ENCODE measurements at regions not wholly inside any gene's neighbourhood (a gene's known extent, or its start where the extent isn't known, plus 50 kb on each side); places are given as distances from the start of the nearest gene placed in this dataset.
"Not testable (repeated sequence)": the region's sequence is repeated elsewhere in the genome, so short reads cannot be mapped to it uniquely, and the experiment has no call there.

DNA sequence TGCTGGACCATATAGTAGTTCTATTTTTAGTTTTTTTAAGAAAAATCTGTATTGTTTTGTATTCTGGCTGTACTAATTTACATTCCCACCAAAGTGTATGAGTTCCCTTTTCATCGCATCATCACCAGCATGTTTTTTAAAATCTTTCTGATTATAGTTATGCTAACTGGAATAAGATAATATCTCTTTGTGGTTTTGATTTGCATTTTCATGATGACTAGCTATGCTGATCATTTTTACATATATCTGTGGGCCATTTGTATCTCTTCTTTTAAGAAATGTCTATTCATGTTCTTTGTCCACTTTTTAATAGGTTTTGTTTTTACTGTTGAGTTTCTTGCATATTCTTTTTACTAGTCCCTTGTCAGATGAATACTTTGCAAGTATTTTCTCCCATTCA is 238.0 kb downstream of the FBXO4 start:
- no peak overlapping the region for H3K4me3 ChIP-seq (ENCODE audit: low read depth in 1 of 2, low read length in 2 of 2)
- H3K4me1 ChIP-seq (ENCODE audit: control insufficient read depth in 1 of 2, insufficient read depth in 2 of 2, low read length in 2 of 2), result no peaks in the 10 kb centered on the region
- H3K27me3 ChIP-seq (ENCODE audit: low read depth, low read length), result no peaks in the 10 kb centered on the region
- H3K27ac ChIP-seq (ENCODE audit: low read length), result no peak overlapping the region
- no peaks in the 10 kb centered on the region for H3K36me3 ChIP-seq (ENCODE audit: control insufficient read depth in 1 of 2, insufficient read depth in 2 of 2, low read length in 2 of 2)
- no peaks in the 10 kb centered on the region for H3K9me3 ChIP-seq (ENCODE audit: control insufficient read depth in 1 of 2, low read length in 2 of 2)

DNA sequence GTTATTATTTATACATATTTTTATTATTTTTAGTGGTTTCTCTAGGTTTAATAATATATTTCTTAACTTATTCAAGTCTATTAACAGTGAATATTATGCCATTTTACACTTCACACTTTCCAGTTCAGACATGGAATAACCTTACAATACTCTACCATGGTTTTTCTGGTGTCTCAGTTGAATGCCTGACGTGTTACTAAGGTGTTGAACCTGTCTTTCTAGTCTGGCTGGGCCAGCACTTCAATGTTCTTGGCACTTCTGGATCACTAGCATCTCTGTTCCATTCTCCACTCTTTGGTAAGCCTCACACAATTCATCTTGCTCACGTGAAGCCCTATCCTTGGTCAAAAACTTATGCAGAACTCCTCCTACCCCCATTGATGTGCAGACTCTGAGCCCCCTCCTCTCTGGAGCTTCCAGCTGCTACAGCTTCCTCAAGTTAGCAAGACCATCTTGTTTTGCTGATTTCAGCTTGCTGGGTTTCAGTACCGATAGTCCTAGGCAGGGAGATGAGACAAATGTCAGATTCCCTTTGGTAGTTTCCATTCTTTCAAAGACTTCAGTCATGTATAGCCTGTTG is 243.1 kb downstream of the FBXO4 start:
- Histone ChIP-seq H3K27ac (ENCODE audit: low read length) (no peak overlapping the region), H3K4me1 (ENCODE audit: control insufficient read depth in 1 of 2, insufficient read depth in 2 of 2, low read length in 2 of 2) (no peaks in the 10 kb centered on the region), H3K27me3 (ENCODE audit: low read depth, low read length) (no peaks in the 10 kb centered on the region), H3K4me3 (ENCODE audit: low read depth in 1 of 2, low read length in 2 of 2) (no peak overlapping the region), H3K36me3 (ENCODE audit: control insufficient read depth in 1 of 2, insufficient read depth in 2 of 2, low read length in 2 of 2) (no peaks in the 10 kb centered on the region), H3K9me3 (ENCODE audit: control insufficient read depth in 1 of 2, low read length in 2 of 2) (no peaks in the 10 kb centered on the region)

- not testable (repeated sequence) for H3K36me3 ChIP-seq (ENCODE audit: control insufficient read depth in 1 of 2, insufficient read depth in 2 of 2, low read length in 2 of 2); H3K4me3 ChIP-seq (ENCODE audit: low read depth in 1 of 2, low read length in 2 of 2); H3K4me1 ChIP-seq (ENCODE audit: control insufficient read depth in 1 of 2, insufficient read depth in 2 of 2, low read length in 2 of 2); H3K27ac ChIP-seq (ENCODE audit: low read length); H3K27me3 ChIP-seq (ENCODE audit: low read depth, low read length); H3K9me3 ChIP-seq (ENCODE audit: control insufficient read depth in 1 of 2, low read length in 2 of 2)
These were observed 247.1 kb upstream of the GHR start for GRCh38 chr5:42176118-42176517.

- H3K4me3 ChIP-seq (ENCODE audit: low read depth in 1 of 2, low read length in 2 of 2); H3K27ac ChIP-seq (ENCODE audit: low read length); H3K27me3 ChIP-seq (ENCODE audit: low read depth, low read length); H3K36me3 ChIP-seq (ENCODE audit: control insufficient read depth in 1 of 2, insufficient read depth in 2 of 2, low read length in 2 of 2); H3K9me3 ChIP-seq (ENCODE audit: control insufficient read depth in 1 of 2, low read length in 2 of 2); H3K4me1 ChIP-seq (ENCODE audit: control insufficient read depth in 1 of 2, insufficient read depth in 2 of 2, low read length in 2 of 2): not testable (repeated sequence)
These were observed 243.4 kb upstream of the GHR start for GRCh38 chr5:42179843-42180242.

DNA sequence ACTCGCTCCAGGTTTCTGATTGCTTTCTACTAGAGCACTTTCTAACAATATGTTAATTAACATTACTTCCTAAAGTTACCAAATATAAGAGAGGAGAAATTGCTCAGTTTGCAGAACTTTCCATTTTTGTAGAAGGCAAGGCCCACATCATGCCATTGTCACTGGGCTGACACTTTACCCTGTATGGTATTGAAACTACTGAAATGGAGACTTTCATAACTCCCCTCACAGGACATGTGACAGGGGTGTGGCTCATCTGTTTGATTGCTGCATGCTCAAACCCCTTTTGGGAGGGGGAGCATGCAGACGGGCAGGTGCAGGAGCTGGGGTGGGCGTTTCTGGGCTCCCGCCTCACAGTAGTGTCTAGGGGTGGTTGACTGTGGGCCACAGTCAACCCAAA is 206.3 kb upstream of the GHR start:
- H3K4me1 ChIP-seq (ENCODE audit: control insufficient read depth in 1 of 2, insufficient read depth in 2 of 2, low read length in 2 of 2), result no peaks in the 10 kb centered on the region
- no peak overlapping the region for H3K27ac ChIP-seq (ENCODE audit: low read length)
- H3K4me3 ChIP-seq (ENCODE audit: low read depth in 1 of 2, low read length in 2 of 2), result no peak overlapping the region
- no peaks in the 10 kb centered on the region for H3K9me3 ChIP-seq (ENCODE audit: control insufficient read depth in 1 of 2, low read length in 2 of 2)
- no peaks in the 10 kb centered on the region for H3K27me3 ChIP-seq (ENCODE audit: low read depth, low read length)
- H3K36me3 ChIP-seq (ENCODE audit: control insufficient read depth in 1 of 2, insufficient read depth in 2 of 2, low read length in 2 of 2), result no peaks in the 10 kb centered on the region

- Histone ChIP-seq H3K4me1 (ENCODE audit: control insufficient read depth in 1 of 2, insufficient read depth in 2 of 2, low read length in 2 of 2) (no peaks in the 10 kb centered on the region), H3K27ac (ENCODE audit: low read length) (no peak overlapping the region), H3K27me3 (ENCODE audit: low read depth, low read length) (no peaks in the 10 kb centered on the region), H3K9me3 (ENCODE audit: control insufficient read depth in 1 of 2, low read length in 2 of 2) (no peaks in the 10 kb centered on the region), H3K36me3 (ENCODE audit: control insufficient read depth in 1 of 2, insufficient read depth in 2 of 2, low read length in 2 of 2) (no peaks in the 10 kb centered on the region), H3K4me3 (ENCODE audit: low read depth in 1 of 2, low read length in 2 of 2) (no peak overlapping the region)
These were observed 205.4 kb upstream of the GHR start for GRCh38 chr5:42217791-42218190.

DNA sequence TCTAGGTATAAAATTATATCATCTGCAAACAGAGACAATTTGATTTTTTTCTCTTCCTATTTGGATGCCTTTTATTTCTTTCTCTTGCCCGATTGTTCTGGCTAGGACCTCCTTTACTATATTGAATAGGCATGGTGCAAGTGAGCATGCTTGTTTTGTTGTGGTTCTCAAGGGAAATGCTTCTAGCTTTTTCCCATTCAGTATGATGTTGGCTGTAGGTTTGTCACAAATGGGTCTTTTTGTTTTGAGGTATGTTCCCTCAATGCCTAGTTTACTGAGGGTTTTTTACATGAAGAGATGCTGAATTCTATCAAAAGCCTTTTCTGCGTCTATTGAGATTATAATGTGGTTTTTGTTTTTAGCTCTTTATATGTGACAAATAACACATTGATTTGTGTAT is 198.2 kb upstream of the GHR start:
- no peaks in the 10 kb centered on the region for H3K9me3 ChIP-seq (ENCODE audit: control insufficient read depth in 1 of 2, low read length in 2 of 2)
- no peaks in the 10 kb centered on the region for H3K4me1 ChIP-seq (ENCODE audit: control insufficient read depth in 1 of 2, insufficient read depth in 2 of 2, low read length in 2 of 2)
- H3K27me3 ChIP-seq (ENCODE audit: low read depth, low read length), result no peaks in the 10 kb centered on the region
- no peak overlapping the region for H3K4me3 ChIP-seq (ENCODE audit: low read depth in 1 of 2, low read length in 2 of 2)
- no peak overlapping the region for H3K27ac ChIP-seq (ENCODE audit: low read length)
- no peaks in the 10 kb centered on the region for H3K36me3 ChIP-seq (ENCODE audit: control insufficient read depth in 1 of 2, insufficient read depth in 2 of 2, low read length in 2 of 2)

DNA sequence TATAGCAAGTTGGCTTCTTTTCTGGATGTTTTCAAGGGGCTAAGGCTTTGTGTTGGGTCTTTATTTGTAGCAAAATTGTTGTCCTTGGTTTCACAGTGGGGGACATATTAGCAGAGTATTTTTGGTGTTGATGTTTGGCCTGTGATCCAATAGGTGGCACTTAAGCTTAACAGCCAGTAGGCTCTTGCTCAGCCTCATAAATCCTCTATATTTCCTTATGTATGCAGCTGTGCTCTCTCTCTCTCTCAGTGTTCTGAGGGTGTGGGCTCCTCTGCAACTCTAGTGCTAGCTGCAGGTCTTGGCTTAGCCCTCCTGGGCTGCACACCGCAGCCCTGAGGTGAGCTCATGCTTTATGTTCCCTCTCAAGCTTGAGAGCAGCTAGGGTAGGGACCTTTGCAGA is 195.0 kb upstream of the GHR start:
- Histone ChIP-seq H3K36me3 (ENCODE audit: control insufficient read depth in 1 of 2, insufficient read depth in 2 of 2, low read length in 2 of 2) (no peaks in the 10 kb centered on the region), H3K4me3 (ENCODE audit: low read depth in 1 of 2, low read length in 2 of 2) (no peak overlapping the region)

DNA sequence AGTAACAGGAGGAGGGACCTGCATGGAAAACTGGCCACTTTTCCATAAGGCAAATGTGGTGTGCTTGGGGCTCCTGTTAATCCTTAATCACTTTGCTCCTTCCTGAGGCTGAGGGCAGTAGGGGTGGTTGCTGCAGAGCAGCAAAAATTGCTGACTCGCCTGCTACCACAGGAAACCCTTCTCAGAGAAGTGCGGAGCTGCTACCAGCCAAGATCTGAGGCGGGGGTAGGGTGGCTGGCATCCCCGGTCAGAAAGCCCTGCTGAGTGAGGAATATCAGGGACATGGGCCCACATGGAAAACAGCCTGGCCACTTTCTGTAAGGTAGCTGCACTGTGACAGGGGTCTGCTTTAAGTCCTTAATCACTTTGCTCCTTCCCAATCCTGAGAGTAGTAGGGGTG is 192.4 kb upstream of the GHR start:
- Histone ChIP-seq H3K27me3 (ENCODE audit: low read depth, low read length) (no peaks in the 10 kb centered on the region), H3K36me3 (ENCODE audit: control insufficient read depth in 1 of 2, insufficient read depth in 2 of 2, low read length in 2 of 2) (no peaks in the 10 kb centered on the region)

More for the DNA sequence above, 195.0 kb upstream of the GHR start:
- Histone ChIP-seq H3K27me3 (ENCODE audit: low read depth, low read length) (no peaks in the 10 kb centered on the region), H3K27ac (ENCODE audit: low read length) (no peak overlapping the region), H3K9me3 (ENCODE audit: control insufficient read depth in 1 of 2, low read length in 2 of 2) (no peaks in the 10 kb centered on the region), H3K4me1 (ENCODE audit: control insufficient read depth in 1 of 2, insufficient read depth in 2 of 2, low read length in 2 of 2) (no peaks in the 10 kb centered on the region)

GRCh38 chr5:42235241-42235640 is 188.0 kb upstream of the GHR start:
- H3K4me3 ChIP-seq (ENCODE audit: low read depth in 1 of 2, low read length in 2 of 2), result no peak overlapping the region
- H3K27me3 ChIP-seq (ENCODE audit: low read depth, low read length), result no peaks in the 10 kb centered on the region
- H3K36me3 ChIP-seq (ENCODE audit: control insufficient read depth in 1 of 2, insufficient read depth in 2 of 2, low read length in 2 of 2), result no peaks in the 10 kb centered on the region
- H3K27ac ChIP-seq (ENCODE audit: low read length), result no peak overlapping the region
- H3K9me3 ChIP-seq (ENCODE audit: control insufficient read depth in 1 of 2, low read length in 2 of 2), result no peaks in the 10 kb centered on the region
- H3K4me1 ChIP-seq (ENCODE audit: control insufficient read depth in 1 of 2, insufficient read depth in 2 of 2, low read length in 2 of 2), result no peaks in the 10 kb centered on the region

More for the DNA sequence above, 192.4 kb upstream of the GHR start:
- Histone ChIP-seq H3K27ac (ENCODE audit: low read length) (no peak overlapping the region), H3K4me1 (ENCODE audit: control insufficient read depth in 1 of 2, insufficient read depth in 2 of 2, low read length in 2 of 2) (no peaks in the 10 kb centered on the region), H3K9me3 (ENCODE audit: control insufficient read depth in 1 of 2, low read length in 2 of 2) (no peaks in the 10 kb centered on the region), H3K4me3 (ENCODE audit: low read depth in 1 of 2, low read length in 2 of 2) (no peak overlapping the region)

DNA sequence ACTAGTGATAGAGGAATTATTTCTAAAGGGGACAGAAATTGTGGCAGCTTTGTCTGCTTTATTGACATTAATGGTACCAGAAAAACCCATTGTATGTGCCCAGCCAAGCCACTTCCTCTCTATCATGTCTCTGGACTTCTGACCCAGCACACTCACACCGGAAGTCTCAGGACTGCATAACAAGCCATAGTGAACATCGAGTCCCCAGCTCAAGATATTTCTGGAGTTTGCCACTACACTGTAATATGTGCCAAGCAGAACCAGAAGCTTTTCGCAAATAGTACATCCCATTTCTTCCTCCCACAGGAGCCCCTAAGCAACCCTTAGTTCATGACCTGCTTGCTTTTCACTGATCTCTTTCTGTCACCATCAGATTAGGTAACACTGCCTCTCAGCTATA is 187.4 kb upstream of the GHR start:
- Histone ChIP-seq H3K9me3 (ENCODE audit: control insufficient read depth in 1 of 2, low read length in 2 of 2) (no peaks in the 10 kb centered on the region), H3K36me3 (ENCODE audit: control insufficient read depth in 1 of 2, insufficient read depth in 2 of 2, low read length in 2 of 2) (no peaks in the 10 kb centered on the region), H3K4me3 (ENCODE audit: low read depth in 1 of 2, low read length in 2 of 2) (no peak overlapping the region), H3K4me1 (ENCODE audit: control insufficient read depth in 1 of 2, insufficient read depth in 2 of 2, low read length in 2 of 2) (no peaks in the 10 kb centered on the region), H3K27ac (ENCODE audit: low read length) (no peak overlapping the region), H3K27me3 (ENCODE audit: low read depth, low read length) (no peaks in the 10 kb centered on the region)

GRCh38 chr5:42241636-42242035 is 181.6 kb upstream of the GHR start:
- H3K27ac ChIP-seq (ENCODE audit: low read length), result no peak overlapping the region
- H3K27me3 ChIP-seq (ENCODE audit: low read depth, low read length), result no peaks in the 10 kb centered on the region

More at GRCh38 chr5:42241636-42242035, 181.6 kb upstream of the GHR start:
- no peaks in the 10 kb centered on the region for H3K36me3 ChIP-seq (ENCODE audit: control insufficient read depth in 1 of 2, insufficient read depth in 2 of 2, low read length in 2 of 2)
- no peaks in the 10 kb centered on the region for H3K4me1 ChIP-seq (ENCODE audit: control insufficient read depth in 1 of 2, insufficient read depth in 2 of 2, low read length in 2 of 2)
- no peaks in the 10 kb centered on the region for H3K9me3 ChIP-seq (ENCODE audit: control insufficient read depth in 1 of 2, low read length in 2 of 2)
- no peak overlapping the region for H3K4me3 ChIP-seq (ENCODE audit: low read depth in 1 of 2, low read length in 2 of 2)
